MCF 10A (cell line): ENCODE measurements at regions not wholly inside any gene's neighbourhood (a gene's known extent, or its start where the extent isn't known, plus 50 kb on each side); places are given as distances from the start of the nearest gene placed in this dataset.

ENCODE experiments used
- BruUV-seq: library from RNA; stranded (reverse); fragments of 400-500 nt; replicated peaks from 2 replicates; lab custom pipeline; 2021; lab: Mats Ljungman, UMichigan
- CTCF ChIA-PET: fragments of 300-600 bp; sonication (Branson Sonifier 250); formaldehyde crosslinking; extraction: SDS; loops from one replicate; lab custom pipeline; 2021; ENCODE audit warnings: antibody characterized with exemption, inconsistent platforms; lab: Yijun Ruan, JAX
- POLR2A ChIA-PET: fragments of 300-600, 350-650 bp; sonication (Branson Sonifier 250); formaldehyde crosslinking; extraction: SDS; loops from one replicate; lab custom pipeline; 2020; ENCODE audit warnings: antibody characterized with exemption, inconsistent platforms; lab: Yijun Ruan, JAX
- DNase-seq: peaks from one replicate; pipeline ENCODE4 v3.0.0-alpha.2; 2018; ENCODE audit not compliant: unreplicated experiment
- H3K27ac Mint-ChIP-seq: one replicate; pipeline ENCODE4 v1.8.0; 2022; ENCODE audit warnings: mild to moderate bottlenecking, low read depth, mixed read lengths; ENCODE audit not compliant: unreplicated experiment
- H3K27me3 Mint-ChIP-seq: one replicate; pipeline ENCODE4 v1.8.0; 2022; ENCODE audit warnings: mixed read lengths; ENCODE audit not compliant: insufficient read depth, unreplicated experiment
- H3K36me3 Mint-ChIP-seq: one replicate; pipeline ENCODE4 v1.8.0; 2022; ENCODE audit warnings: mild to moderate bottlenecking, moderate library complexity, mixed read lengths; ENCODE audit not compliant: insufficient read depth, unreplicated experiment
- H3K4me1 Mint-ChIP-seq: one replicate; pipeline ENCODE4 v1.8.0; 2022; ENCODE audit warnings: mixed read lengths; ENCODE audit not compliant: insufficient read depth, unreplicated experiment
- H3K4me3 Mint-ChIP-seq: one replicate; pipeline ENCODE4 v1.8.0; 2022; ENCODE audit warnings: mild to moderate bottlenecking, moderate library complexity, mixed read lengths; ENCODE audit not compliant: unreplicated experiment
- H3K9me3 Mint-ChIP-seq: one replicate; pipeline ENCODE4 v1.8.0; 2022; ENCODE audit warnings: mixed read lengths; ENCODE audit not compliant: unreplicated experiment
- CTCF ChIP-seq: fragments of 200-600 bp; IDR thresholded peaks from one replicate; pipeline ENCODE4 v1.8.0; 2022; ENCODE audit warnings: antibody characterized with exemption, mild to moderate bottlenecking; ENCODE audit not compliant: unreplicated experiment
- intact Hi-C: fragments of 100-400 bp; cut with micrococcal nuclease; formaldehyde crosslinking; loops from 2 replicates; pipeline ENCODE4 v1.14.1; 2022

GRCh38 chr13:22018836-22019210, 347.9 kb downstream of the FGF9 start:
- Mint-ChIP-seq H3K4me3 (no peak overlapping the region), H3K27me3 (no peaks in the 10 kb centered on the region), H3K4me1 (peaks cover 14% of the 10 kb centered on the region), H3K27ac (no peak overlapping the region), H3K36me3 (no peaks in the 10 kb centered on the region), H3K9me3 (no peaks in the 10 kb centered on the region)
- CTCF ChIA-PET = interaction anchor here (0.8 kb wide), 1 partner anchor 10 kb away, joined by 3 read pairs; no protein-coding TSS in a partner anchor
- no peak for TF ChIP-seq CTCF
- intact Hi-C loops = no loop called here
- POLR2A ChIA-PET = no interaction called here
- no TSS peak for BruUV-seq
- no peak for DNase-seq

DNA sequence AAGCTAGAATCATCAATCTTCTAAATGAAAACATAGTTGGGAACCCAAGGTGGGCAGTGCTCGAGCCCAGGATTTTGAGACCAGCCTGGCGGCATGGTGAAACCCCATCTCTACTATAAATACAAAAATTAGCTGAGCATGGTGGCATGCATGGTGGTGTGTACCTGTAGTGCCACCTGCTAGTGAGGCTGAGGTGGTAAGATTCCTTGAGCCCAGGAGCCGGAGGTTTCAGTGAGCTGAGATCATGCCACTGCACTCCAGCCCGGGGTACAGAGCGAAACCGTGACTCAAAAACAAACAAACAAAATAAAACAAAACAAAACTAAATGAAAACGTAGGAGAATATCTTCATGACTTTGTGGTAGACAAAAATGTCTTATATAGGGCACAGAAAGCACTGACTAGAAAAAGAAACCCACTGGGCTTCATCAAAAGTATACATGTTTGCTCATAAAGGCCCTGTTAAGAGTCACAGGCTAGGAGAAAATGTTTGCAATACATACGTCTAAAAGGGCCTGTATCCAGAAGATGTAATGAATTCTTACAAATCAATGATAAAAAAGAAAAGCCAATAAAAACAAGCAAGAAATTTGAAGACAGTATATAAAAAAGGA, 353.6 kb downstream of the FGF9 start:
- Mint-ChIP-seq H3K36me3 (no peaks in the 10 kb centered on the region), H3K9me3 (no peaks in the 10 kb centered on the region), H3K4me3 (no peak overlapping the region), H3K4me1 (no peaks in the 10 kb centered on the region), H3K27ac (no peak overlapping the region), H3K27me3 (peaks cover 12% of the 10 kb centered on the region)
- intact Hi-C loops = no loop called here
- POLR2A ChIA-PET = no interaction called here
- no peak for TF ChIP-seq CTCF
- no peak for DNase-seq
- CTCF ChIA-PET = no interaction called here
- BruUV-seq = no TSS peak

GRCh38 chr13:22027566-22027965, 356.7 kb downstream of the FGF9 start:
- intact Hi-C loops = no loop called here
- H3K4me1 Mint-ChIP-seq = no peaks in the 10 kb centered on the region
- H3K27ac Mint-ChIP-seq = no peak overlapping the region
- H3K27me3 Mint-ChIP-seq = peaks cover 12% of the 10 kb centered on the region
- no peak overlapping the region for H3K4me3 Mint-ChIP-seq
- no peaks in the 10 kb centered on the region for H3K9me3 Mint-ChIP-seq
- ChIA-PET CTCF (no interaction called here), POLR2A (interaction anchor here (0.6 kb wide), 1 partner anchor 274 kb away, joined by 3 read pairs; no protein-coding TSS in a partner anchor)
- no peak for DNase-seq
- BruUV-seq = no TSS peak
- H3K36me3 Mint-ChIP-seq = no peaks in the 10 kb centered on the region
- TF ChIP-seq CTCF = no peak

- H3K36me3 Mint-ChIP-seq = no peaks in the 10 kb centered on the region
- H3K4me3 Mint-ChIP-seq = no peak overlapping the region
- ChIA-PET POLR2A (no interaction called here), CTCF (interaction anchor here (0.8 kb wide), 1 partner anchor 10 kb away, joined by 3 read pairs; no protein-coding TSS in a partner anchor)
- no peak for TF ChIP-seq CTCF
- H3K27ac Mint-ChIP-seq = no peak overlapping the region
- BruUV-seq = no TSS peak
- DNase-seq = no peak
- H3K4me1 Mint-ChIP-seq = no peaks in the 10 kb centered on the region
- H3K9me3 Mint-ChIP-seq = no peaks in the 10 kb centered on the region
- intact Hi-C loops = no loop called here
- peaks cover 12% of the 10 kb centered on the region for H3K27me3 Mint-ChIP-seq
Measured at GRCh38 chr13:22028831-22029230, 358.0 kb downstream of the FGF9 start.
